DND-41 (cell line): ENCODE measurements at regions not wholly inside any gene's neighbourhood (a gene's known extent, or its start where the extent isn't known, plus 50 kb on each side); places are given as distances from the start of the nearest gene placed in this dataset.

Source experiments
- EZH2 ChIP-seq: IDR thresholded peaks from 3 replicates; pipeline ENCODE4 v1.6.1; 2012; ENCODE audit warnings: borderline replicate concordance, low read depth, mild to moderate bottlenecking, moderate library complexity, low read length, inconsistent platforms; ENCODE audit not compliant: severe bottlenecking
- TF ChIP-seq, protein P1 (sequence below): IDR thresholded peaks from 2 replicates; pipeline ENCODE4 v1.5.1; 2012; ENCODE audit warnings: borderline replicate concordance, low read length, moderate library complexity, mild to moderate bottlenecking; ENCODE audit not compliant: poor library complexity, severe bottlenecking; ENCODE audit errors: extremely low read depth

DNA sequence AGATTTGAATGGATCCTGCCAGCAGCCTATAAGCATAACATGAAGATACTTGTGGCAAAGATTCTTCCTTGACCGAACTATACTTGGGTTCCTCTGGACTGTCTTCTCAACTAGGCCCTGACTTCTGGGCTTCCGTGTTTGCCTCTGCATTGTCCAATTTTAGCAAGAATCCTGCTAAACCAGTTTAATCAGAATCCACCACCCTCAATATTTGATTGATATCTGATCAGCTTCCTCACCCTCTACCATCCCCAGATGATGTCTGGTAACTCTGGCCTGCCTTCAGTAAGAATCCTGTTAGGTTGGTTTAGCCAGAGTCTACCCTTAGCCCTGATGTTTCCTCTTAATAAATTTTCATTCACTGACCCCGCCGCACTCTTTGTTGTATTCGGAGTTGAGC, 54.4 kb upstream of the GALNT10 start:
- TF ChIP-seq, protein P1, sequence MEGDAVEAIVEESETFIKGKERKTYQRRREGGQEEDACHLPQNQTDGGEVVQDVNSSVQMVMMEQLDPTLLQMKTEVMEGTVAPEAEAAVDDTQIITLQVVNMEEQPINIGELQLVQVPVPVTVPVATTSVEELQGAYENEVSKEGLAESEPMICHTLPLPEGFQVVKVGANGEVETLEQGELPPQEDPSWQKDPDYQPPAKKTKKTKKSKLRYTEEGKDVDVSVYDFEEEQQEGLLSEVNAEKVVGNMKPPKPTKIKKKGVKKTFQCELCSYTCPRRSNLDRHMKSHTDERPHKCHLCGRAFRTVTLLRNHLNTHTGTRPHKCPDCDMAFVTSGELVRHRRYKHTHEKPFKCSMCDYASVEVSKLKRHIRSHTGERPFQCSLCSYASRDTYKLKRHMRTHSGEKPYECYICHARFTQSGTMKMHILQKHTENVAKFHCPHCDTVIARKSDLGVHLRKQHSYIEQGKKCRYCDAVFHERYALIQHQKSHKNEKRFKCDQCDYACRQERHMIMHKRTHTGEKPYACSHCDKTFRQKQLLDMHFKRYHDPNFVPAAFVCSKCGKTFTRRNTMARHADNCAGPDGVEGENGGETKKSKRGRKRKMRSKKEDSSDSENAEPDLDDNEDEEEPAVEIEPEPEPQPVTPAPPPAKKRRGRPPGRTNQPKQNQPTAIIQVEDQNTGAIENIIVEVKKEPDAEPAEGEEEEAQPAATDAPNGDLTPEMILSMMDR = no peak
- TF ChIP-seq EZH2 = no peak
